ENCODE measurements at regions not wholly inside any gene's neighbourhood (a gene's known extent, or its start where the extent isn't known, plus 50 kb on each side); places are given as distances from the start of the nearest gene placed in this dataset.

GRCh38 chr13:48849515-48849914 lies 126.2 kb upstream of the FNDC3A start:
- Histone ChIP-seq H3K9ac (replicated peaks in 1 of 4; ENCODE audit: extremely low read depth in 1 of 4, low read depth in 3 of 4, low read length in 3 of 4) (no peak overlapping the region), H3K4me2 (ENCODE audit: insufficient read depth in 1 of 2, low read depth in 2 of 2, low read length in 2 of 2) (no peak overlapping the region), H4K20me1 (replicated peaks in 1 of 2; ENCODE audit: control insufficient read depth in 1 of 2, insufficient read depth in 2 of 2, low read length in 2 of 2) (no peaks in the 10 kb centered on the region), H3K27me3 (replicated peaks in 1 of 4; ENCODE audit: control insufficient read depth in 3 of 4, extremely low read depth in 1 of 4, insufficient read depth in 3 of 4, low read length in 3 of 4) (no peaks in the 10 kb centered on the region), H3K27ac (ENCODE audit: low read depth, low read length) (no peak overlapping the region), H3K23ac (ENCODE audit: insufficient read length) (no peak overlapping the region), H2AFZ (ENCODE audit: low read length) (no peak overlapping the region), H3K14ac (ENCODE audit: insufficient read length) (no peak overlapping the region), H3K18ac (ENCODE audit: extremely low read depth, low read length) (no peak overlapping the region), H2BK15ac (ENCODE audit: low read length) (no peak overlapping the region), H3K79me1 (ENCODE audit: low read depth, low read length) (no peaks in the 10 kb centered on the region), H4K91ac (replicated peaks; ENCODE audit: insufficient read length, low read length) (no peak overlapping the region), H2BK5ac (ENCODE audit: low read depth, low read length) (no peak overlapping the region), H4K5ac (ENCODE audit: insufficient read length, low read depth, low read length) (no peak overlapping the region), H3K79me2 (ENCODE audit: control insufficient read depth in 1 of 2, insufficient read depth in 2 of 2, low read length in 2 of 2) (no peaks in the 10 kb centered on the region), H2AK5ac (ENCODE audit: low read depth, low read length) (no peak overlapping the region), H2BK12ac (ENCODE audit: low read depth, low read length) (no peak overlapping the region), H3K36me3 (ENCODE audit: control insufficient read depth in 2 of 4, insufficient read depth in 4 of 4, low read length in 3 of 4) (no peaks in the 10 kb centered on the region), H3K4ac (replicated peaks; ENCODE audit: insufficient read length, low read depth, low read length) (no peak overlapping the region), H3K4me3 (ENCODE audit: extremely low read depth in 1 of 4, insufficient read depth in 2 of 4, low read depth in 3 of 4, low read length in 4 of 4) (no peak overlapping the region), H3K56ac (replicated peaks; ENCODE audit: insufficient read length, low read depth, low read length) (no peak overlapping the region), H3K9me3 (ENCODE audit: insufficient read depth in 2 of 2, low read depth in 1 of 2, low read length in 1 of 2) (no peaks in the 10 kb centered on the region), H3K4me1 (replicated peaks in 1 of 4; ENCODE audit: control insufficient read depth in 3 of 4, insufficient read depth in 4 of 4, low read length in 3 of 4) (0 out of 7 replicates have a peak, but pooled peaks cover 0 to 2% (median 0%) of the 10 kb centered on the region in 4 experiments), H2BK120ac (replicated peaks; ENCODE audit: low read depth, low read length) (no peak overlapping the region), H3K23me2 (ENCODE audit: low read depth, low read length) (no peaks in the 10 kb centered on the region), H4K8ac (ENCODE audit: extremely low read depth, insufficient read depth, low read length) (no peak overlapping the region), H2BK20ac (ENCODE audit: low read length) (0 out of 2 replicates have a peak overlapping the region, but pooled peaks have one; percentile 48)
- FAIRE-seq = no peak
- POLR2A ChIA-PET (ENCODE audit: partially characterized antibody) = no interaction called here
- TF ChIP-seq SP2 (IDR thresholded peaks at IDR 0.05; ENCODE audit: low read length) = no peak
- TF ChIP-seq SIN3A (conservative IDR thresholded peaks at IDR 0.05 in 1 of 2, IDR thresholded peaks at IDR 0.05 in 1 of 2; ENCODE audit: low read depth in 1 of 2, low read length in 2 of 2) = no peak
- no peak for TF ChIP-seq TCF12 (IDR thresholded peaks at IDR 0.05; ENCODE audit: low read depth, low read length)
- TF ChIP-seq TAF1 (IDR thresholded peaks at IDR 0.05; ENCODE audit: low read depth, low read length) = no peak
- no peak for TF ChIP-seq JUND (IDR thresholded peaks at IDR 0.05; ENCODE audit: low read length)
- TF ChIP-seq EZH2 (IDR thresholded peaks at IDR 0.05; ENCODE audit: low read depth, low read length, severe bottlenecking) = no peak
- TF ChIP-seq POU5F1 (IDR thresholded peaks at IDR 0.05; ENCODE audit: low read depth, low read length) = no peak
- no peak for TF ChIP-seq CREB1 (IDR thresholded peaks at IDR 0.05)
- TF ChIP-seq TEAD4 (IDR thresholded peaks at IDR 0.05; ENCODE audit: low read depth, low read length) = peak; percentile 56
- WGBS, 2 experiments (ENCODE audit: extremely low coverage in 1 of 2, insufficient coverage in 1 of 2, insufficient read length in 1 of 2, insufficient replicate concordance in 2 of 2, low coverage in 1 of 2, low lambda C conversion rate in 2 of 2, missing lambda C conversion rate in 1 of 2) = 75% methylated on average over 5 of the region's 5 CpGs; no CpG with 5 or more reads in 1 of the 2 experiments
- DNase-seq (ENCODE audit: low read depth in 1 of 2, low spot score in 2 of 2) = no peak
- CTCF ChIA-PET (ENCODE audit: partially characterized antibody) = no interaction called here
